SK-N-MC (cell line): ENCODE measurements at regions not wholly inside any gene's neighbourhood (a gene's known extent, or its start where the extent isn't known, plus 50 kb on each side); places are given as distances from the start of the nearest gene placed in this dataset.

Source experiments
- EZH2 ChIP-seq: fragments of 200-600 bp; sonication (generic); IDR thresholded peaks from one replicate; pipeline ENCODE4 v1.6.1; 2017; ENCODE audit warnings: antibody characterized with exemption
- FOXP2 ChIP-seq: optimal IDR thresholded peaks from 2 replicates; pipeline ENCODE3; 2011; ENCODE audit warnings: mild to moderate bottlenecking, moderate library complexity; ENCODE audit not compliant: insufficient read depth; ENCODE audit errors: extremely low read length, control extremely low read depth
- POLR2AphosphoS5 ChIP-seq: IDR thresholded peaks from 2 replicates; pipeline ENCODE4 v1.6.1; 2012; ENCODE audit warnings: mild to moderate bottlenecking, low read depth, low read length, borderline replicate concordance

DNA sequence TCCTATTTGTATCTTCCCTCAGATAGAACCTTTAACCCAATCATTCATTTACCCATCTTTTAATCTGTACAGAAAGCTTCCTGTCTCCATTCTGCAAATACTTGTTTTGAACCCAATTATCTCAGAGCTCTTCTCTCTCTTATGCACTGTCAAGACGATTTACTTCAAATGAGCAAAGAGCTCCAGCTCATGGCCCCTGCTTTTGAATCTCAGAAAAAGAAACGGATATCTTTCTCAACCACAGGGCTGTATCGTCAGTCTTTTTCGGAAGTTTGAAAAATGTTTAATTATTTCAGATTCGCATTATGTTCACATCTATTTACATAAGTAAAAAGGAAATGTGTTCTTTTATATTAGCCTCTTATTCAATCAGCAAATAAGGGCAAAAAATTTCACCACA is 322.7 kb upstream of the NBEA start:
- TF ChIP-seq EZH2 (no peak), POLR2AphosphoS5 (no peak), FOXP2 (no peak)
